ENCODE measurements at regions not wholly inside any gene's neighbourhood (a gene's known extent, or its start where the extent isn't known, plus 50 kb on each side); places are given as distances from the start of the nearest gene placed in this dataset.

GRCh38 chr14:62103464-62103863 lies 341.2 kb downstream of the SNAPC1 start:
- no peak overlapping the region for H3K4me3 ChIP-seq (ENCODE audit: low read depth, low read length)
- no peak for TF ChIP-seq CTCF (IDR thresholded peaks at IDR 0.05; ENCODE audit: low read depth, low read length)

- no peak for TF ChIP-seq CTCF (IDR thresholded peaks at IDR 0.05; ENCODE audit: low read depth, low read length)
- H3K4me3 ChIP-seq (ENCODE audit: low read depth, low read length): no peak overlapping the region
Measured at GRCh38 chr14:62110941-62111340, 348.7 kb downstream of the SNAPC1 start.

GRCh38 chr14:62117010-62117750 lies 355.0 kb downstream of the SNAPC1 start:
- peak overlapping the region; percentile 66 for H3K4me3 ChIP-seq (ENCODE audit: low read depth, low read length)
- peak; percentile 58 for TF ChIP-seq CTCF (IDR thresholded peaks at IDR 0.05; ENCODE audit: low read depth, low read length)

GRCh38 chr14:62117751-62118105 lies 355.5 kb downstream of the SNAPC1 start:
- H3K4me3 ChIP-seq (ENCODE audit: low read depth, low read length): peak overlapping the region; percentile 66
- no peak for TF ChIP-seq CTCF (IDR thresholded peaks at IDR 0.05; ENCODE audit: low read depth, low read length)

GRCh38 chr14:62118461-62118860 lies 356.2 kb downstream of the SNAPC1 start:
- H3K4me3 ChIP-seq (ENCODE audit: low read depth, low read length): no peak overlapping the region
- no peak for TF ChIP-seq CTCF (IDR thresholded peaks at IDR 0.05; ENCODE audit: low read depth, low read length)

GRCh38 chr14:62118871-62119270 lies 356.7 kb downstream of the SNAPC1 start:
- no peak overlapping the region for H3K4me3 ChIP-seq (ENCODE audit: low read depth, low read length)
- TF ChIP-seq CTCF (IDR thresholded peaks at IDR 0.05; ENCODE audit: low read depth, low read length): no peak

GRCh38 chr14:62123961-62124360 lies 361.7 kb downstream of the SNAPC1 start:
- no peak for TF ChIP-seq CTCF (IDR thresholded peaks at IDR 0.05; ENCODE audit: low read depth, low read length)
- H3K4me3 ChIP-seq (ENCODE audit: low read depth, low read length): no peak overlapping the region
